Left colon (tissue), 2 donors: ENCODE measurements at regions not wholly inside any gene's neighbourhood (a gene's known extent, or its start where the extent isn't known, plus 50 kb on each side); places are given as distances from the start of the nearest gene placed in this dataset.

Experiments
- ATAC-seq: fragments of 200-7000 bp; cut with Tn5 transposase; one replicate; pipeline ENCODE4 v1.9.1; 2020; ENCODE audit warnings: mild to moderate bottlenecking, moderate library complexity
- DNase-seq, 2 donors: peaks; one replicate each; pipeline ENCODE4 v3.0.0-alpha.2; 2020
- intact Hi-C, 2 donors: fragments of 100-400 bp; cut with DNase I in 1 of 2; cut with micrococcal nuclease in 1 of 2; formaldehyde crosslinking; loops; one replicate each; pipeline versions ENCODE4 v1.11.2 to v1.14.0; 2022; cut with DNase I, micrococcal nuclease
- donor health status: DM: no; HTN: no; CAD: no.
- donor health status: DM: yes; HTN: yes; CAD: no.

DNA sequence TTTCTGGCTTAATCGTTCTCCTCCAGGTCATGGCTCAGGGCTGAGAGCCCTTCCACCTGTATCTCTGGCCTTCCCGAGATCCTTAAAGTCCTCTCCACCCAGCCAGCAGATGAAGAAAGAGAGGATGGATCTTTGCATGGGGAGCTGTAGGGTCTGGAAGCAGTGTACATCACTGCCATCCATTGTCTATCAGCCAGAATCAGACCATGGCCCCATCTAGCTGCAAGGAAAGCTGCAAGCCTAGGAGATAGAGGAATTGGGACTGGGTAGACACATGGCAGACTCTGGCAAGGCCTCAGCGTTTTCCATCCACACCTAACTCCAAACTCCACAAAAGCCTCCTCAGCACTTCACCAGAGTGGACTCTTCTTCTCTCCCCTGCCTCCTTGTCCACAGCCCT, 113.8 kb upstream of the MAFB start:
- DNase-seq (no peak), ATAC-seq (no peak)
- intact Hi-C loops: no loop called here

DNA sequence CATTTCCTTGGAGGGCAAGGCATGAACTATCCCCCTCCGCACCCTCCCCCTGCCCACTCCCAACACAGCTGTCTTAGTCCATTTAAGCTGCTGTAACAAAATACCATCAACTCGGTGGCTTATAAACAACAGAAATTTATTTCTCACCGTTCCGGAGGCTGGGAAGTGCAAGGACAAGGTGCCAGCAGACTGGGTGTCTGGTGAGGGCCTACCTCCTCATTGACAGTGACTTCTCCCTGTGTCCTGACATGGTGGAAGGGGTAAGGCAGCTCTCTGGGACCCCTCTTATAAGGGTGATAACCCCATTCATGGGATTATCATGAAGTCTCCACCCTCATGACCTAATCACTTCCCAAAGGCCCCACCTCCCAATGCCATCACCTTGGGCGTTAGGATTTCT, 114.3 kb upstream of the MAFB start:
- no peak for DNase-seq
- no peak for ATAC-seq
- intact Hi-C loops: no loop called here

DNA sequence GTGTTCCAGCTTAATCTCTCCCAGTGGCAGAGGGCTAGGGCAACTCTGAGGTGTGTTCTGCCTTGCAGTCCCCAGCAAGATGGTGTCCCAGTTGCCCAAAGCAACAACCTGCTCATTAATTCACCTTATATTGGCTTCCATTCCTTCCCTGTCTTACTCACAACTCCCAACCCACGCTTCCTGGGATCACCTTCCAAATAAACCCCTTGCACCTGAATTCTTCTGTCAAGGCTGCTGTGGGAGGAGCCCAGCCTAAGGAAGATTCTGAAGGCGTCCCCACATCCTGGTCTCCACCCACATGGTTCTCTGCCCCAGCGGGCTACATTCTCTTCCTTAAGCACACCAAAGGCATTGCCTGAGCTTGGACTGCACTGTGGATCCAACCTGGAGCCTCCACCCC, 116.6 kb upstream of the MAFB start:
- DNase-seq (no peak), ATAC-seq (no peak)
- intact Hi-C loops: no loop called here

DNA sequence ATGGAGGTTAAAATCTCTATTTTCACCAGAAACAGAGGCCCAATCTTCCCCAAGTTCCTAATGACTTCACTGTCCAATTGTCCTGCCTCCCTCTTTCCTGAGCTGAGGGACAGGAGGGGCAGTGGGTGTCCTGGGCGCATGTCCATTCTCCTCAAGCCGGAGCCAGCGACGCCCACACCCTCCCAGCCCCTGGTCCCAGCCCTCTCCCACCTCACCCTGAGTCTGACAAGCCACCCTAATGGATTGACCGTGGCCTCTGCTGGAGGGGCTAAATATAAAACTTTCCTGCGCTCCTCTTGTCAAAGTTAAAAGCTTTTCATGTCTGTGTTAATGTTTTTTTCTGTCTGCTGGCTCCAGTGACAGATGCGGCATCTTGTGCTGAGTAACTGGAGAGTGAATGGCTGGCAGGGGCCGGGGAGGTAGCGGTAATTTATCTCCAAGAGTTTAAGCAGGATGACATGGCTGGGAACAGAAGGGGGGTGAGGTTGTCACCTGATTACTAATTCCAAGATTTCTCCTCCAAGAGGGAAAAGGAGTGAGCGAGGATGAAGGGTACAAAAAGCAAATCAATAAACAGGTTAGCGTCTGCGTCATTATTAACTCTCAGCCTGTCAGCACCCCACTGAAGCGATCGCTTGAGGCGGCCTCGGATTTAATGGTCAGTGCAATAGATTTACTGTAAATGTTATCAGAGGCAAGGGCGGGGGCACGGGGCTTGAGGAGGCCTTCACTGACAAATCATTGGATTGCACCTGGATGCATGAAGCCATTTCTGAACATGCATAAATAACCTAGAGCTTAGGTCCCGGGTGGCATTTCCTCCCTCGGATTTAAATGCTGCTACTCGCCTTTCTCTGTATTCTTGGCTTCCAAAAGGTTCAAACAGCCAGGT, 118.1 kb upstream of the MAFB start:
- ATAC-seq: no peak
- intact Hi-C loops: no loop called here
- DNase-seq: no peak

DNA sequence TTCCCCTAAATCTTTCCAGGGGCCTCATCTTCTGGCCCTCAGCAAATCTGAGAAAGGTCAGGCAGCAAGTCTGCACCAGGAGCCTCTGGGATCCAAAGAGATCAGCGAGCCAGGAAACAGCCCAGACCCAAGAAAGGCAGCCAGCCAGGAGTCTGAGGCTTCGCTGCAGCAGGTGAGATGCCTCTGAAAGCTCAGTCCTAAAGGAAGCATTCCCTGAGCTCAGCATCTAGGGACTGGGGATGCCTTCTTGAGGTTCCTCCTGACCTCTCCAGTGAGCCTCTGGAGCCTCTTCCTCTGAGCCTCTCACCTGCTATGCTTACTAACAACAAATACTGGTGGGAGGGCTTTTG, 118.8 kb upstream of the MAFB start:
- no peak for ATAC-seq
- intact Hi-C loops: no loop called here
- DNase-seq: no peak

DNA sequence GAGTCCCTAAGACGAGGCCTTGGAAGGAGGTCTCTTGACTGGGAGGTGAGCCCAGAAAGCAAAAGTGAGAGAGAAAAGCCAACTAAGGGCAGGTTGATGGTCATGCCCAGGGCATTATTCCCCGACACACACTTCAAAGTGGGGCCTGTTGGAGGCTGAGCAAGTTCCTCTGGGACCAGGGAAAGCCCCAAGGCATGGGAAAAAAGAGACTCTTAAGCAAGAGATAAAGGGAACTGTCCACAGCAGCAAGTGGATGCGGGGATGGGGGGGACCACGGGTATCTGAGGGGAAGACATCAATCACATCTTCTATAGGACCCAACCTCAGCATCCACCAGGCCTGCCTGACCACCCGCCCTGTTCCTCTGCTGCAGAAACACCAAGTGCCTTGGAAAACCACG, 119.9 kb upstream of the MAFB start:
- no peak for ATAC-seq
- intact Hi-C loops: no loop called here
- no peak for DNase-seq

DNA sequence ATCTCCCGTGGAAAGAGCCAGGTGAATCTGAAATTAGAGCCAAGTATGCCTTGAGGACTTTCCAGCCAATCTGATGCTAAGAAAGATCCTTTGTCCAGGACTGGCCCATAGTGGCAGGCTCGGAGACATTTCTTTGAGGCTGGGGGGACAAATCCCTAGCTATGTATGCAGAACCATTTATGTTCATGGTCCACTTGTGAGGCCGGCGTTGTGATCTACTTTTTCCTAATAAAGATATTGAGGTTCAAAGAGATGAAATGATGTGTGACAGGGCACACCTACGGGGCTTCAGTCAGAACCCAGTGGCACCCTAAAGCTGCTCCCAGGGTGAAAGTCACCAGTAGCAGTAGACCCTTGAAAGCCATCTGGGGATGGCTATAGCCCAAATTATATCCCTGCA, 120.3 kb upstream of the MAFB start:
- ATAC-seq (no peak), DNase-seq (no peak)
- intact Hi-C loops: no loop called here

DNA sequence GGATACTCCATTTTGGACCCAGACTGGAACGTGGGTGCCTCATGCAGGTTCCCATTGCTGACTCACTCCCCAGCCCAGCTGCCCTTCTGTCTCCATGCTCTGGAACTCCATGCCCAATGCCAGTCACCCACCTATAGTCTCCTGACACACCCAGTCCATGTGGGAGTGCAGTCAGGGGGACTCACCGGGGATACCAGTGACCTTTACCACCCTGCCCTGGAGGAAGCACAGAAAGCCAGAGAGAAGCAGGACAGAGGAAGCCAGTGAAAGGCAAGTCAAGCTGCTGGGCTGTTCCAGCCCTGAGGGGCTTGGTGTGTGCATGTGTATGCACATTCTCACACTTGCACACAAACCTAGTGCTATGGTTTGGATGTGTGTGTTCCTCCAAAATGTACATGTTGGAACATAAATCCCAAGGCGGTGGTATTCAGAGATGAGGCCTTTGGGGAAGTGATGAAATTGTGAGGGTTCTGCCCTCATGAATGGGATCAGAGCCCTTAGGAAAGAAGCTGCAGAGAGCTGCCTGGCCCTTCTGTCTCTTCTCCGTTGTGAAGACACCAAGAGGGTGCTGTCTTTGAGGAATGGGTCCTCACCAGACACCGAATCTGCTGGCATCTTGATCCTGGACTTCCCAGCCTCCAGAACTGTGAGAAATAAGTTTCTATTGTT, 121.4 kb upstream of the MAFB start:
- intact Hi-C loops: no loop called here
- no peak for ATAC-seq
- no peak for DNase-seq

DNA sequence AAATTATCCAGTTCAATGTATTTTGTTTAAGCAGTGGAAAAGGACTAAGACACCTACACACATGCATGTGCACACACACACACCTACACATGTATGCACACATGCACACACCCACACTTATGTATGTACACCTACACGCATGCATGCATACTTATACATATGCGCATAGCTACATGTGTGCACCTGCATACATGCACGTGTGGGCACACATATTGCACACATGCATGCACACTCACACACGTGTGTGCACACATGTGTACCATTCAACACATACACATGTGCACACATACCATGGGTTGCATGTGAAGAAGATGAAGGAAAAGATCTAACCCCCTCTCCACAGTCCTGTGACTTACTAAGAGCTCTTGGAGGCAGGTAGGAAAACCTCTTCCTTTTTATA, 122.0 kb upstream of the MAFB start:
- DNase-seq: no peak
- intact Hi-C loops: no loop called here
- ATAC-seq: no peak

DNA sequence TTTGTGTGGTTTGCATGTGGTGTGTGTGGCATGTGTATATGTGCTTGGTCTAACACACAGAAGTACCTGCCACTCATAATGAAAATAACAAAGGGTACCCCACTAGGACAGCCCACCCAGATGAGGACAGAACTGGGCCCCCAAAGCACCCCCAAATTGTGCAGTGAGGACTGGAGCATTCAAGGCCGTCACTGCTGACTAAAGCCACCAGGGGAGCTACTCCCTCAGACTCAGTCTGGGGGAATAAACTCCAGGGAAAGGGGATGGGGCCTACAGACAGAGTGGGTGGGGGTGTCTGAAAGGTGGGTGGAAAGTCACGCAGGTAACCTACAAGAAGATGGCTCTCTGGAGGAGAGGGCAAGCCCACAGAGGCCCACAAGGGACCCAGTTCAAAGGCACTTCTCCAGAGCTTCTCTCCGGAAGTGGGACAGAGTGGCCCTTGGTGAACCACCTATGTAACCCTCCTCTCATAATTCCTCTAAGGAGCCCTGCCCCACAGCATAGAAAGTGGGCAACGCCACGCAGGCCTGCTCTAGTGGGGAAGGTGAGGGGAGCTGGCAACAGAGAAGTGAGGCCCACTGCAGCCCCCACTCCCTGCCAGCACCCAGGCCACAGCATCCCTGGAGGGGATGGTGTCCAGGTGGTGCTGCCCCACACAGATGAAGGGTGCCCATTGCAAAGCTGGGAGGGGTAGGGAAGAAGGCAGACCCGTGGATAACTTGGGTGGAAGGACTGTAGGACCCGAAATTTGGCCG, 122.8 kb upstream of the MAFB start:
- ATAC-seq: no peak
- intact Hi-C loops: no loop called here
- no peak for DNase-seq

DNA sequence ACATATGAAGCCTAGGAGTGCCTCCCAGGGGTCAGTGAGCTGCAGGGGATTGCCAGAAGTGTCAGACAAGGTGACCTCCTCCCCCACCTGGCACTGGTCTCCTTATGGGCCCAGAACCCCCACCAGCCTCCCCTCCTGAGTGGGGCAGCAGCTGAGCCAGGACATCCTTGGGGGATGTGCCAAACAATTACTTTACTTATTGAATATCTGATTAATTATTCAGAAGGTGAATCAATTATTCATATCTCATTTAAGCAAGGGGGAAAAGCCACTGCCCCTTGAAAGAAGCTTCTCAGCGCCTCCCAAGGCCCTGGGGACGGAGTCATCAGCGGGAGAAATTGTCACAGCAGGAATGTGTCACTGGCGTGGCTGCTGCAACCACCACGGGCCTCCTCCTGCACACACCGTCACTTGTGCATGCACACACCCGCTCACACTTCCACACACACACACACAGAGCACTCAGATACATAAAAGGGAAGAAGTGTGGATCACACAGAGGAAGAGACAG, 123.4 kb upstream of the MAFB start:
- intact Hi-C loops: no loop called here
- no peak for ATAC-seq
- no peak for DNase-seq

DNA sequence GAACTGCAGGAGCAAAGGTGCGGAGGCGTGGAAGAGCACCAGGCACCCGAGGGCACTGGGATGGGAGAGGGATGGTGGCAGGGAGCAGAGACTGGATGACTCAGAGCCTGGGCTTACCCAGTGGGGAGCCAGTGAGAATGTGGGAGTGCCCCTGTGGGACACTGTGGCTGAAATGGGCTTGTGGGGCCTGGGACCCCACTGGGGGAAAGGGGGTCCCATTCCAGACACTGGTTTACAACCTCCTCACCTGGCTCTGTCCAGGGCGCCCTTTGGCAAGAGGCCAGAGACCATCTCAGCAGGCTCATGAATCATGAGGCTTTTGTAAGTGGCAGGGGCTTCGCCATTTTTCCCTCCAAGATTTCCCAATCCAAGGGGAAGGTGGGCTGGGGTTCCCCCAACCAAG, 124.0 kb upstream of the MAFB start:
- ATAC-seq (no peak), DNase-seq (no peak)
- intact Hi-C loops: no loop called here

DNA sequence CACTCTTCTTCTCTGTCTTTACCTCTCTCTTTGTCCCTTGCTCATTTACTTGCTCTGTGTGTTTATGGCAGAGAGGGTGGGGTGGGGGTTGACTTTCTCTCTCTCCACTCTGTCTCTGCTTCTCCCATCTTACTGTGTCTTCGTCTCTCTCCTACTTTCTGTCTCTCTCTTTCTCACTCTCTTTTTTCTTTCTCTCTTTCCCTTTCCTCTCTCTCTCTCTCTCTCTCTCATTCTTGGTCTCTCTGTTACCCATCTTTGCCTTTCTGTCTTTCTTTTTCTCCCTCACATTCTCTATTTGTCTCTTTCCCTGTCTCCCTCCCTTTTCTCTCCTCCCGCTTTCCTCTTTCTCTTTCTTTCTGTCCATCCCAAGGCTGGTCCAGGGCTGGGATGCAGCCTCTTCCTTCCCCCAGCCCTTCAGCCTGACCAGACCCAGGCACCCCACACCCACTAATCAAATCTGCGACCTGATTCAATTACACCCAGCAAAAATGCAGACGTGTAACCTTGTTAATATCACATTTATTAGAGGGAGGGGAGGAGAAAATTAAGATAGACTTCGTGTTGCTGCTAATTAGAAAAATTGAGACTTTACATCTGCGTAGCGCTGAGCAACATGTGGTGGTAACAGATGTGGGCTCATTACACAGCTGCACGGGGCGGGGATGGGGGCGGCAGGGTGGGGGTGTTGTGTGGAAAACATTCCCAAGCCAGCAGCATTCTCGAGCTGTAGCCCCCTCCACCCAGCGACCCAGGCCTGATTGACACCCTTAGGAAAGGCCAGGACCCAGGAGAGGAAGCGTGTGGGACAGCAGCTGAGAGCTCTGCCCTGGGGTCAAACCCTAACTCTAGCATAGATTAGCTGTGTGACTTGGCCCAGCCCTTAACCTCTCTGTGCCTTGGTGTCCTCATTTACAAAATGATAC, 124.9 kb upstream of the MAFB start:
- ATAC-seq: no peak
- no peak for DNase-seq
- intact Hi-C loops: no loop called here

DNA sequence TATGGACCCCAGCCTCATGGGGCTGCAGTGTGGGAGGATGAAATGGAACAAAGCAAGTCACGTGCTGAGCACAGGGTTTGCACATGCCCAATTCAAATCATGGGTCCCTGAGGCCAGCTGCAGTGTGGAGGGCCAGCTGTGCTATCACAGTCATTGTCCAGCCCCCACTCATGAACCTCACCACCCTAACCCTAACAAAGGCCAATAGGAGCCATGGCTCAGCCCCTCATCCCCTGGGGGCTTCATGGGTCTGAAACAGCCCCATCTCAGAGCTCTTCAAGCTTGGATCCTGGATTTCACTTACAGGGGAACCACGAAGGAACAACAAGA, 125.6 kb upstream of the MAFB start:
- intact Hi-C loops: no loop called here
- ATAC-seq: no peak
- DNase-seq: no peak

DNA sequence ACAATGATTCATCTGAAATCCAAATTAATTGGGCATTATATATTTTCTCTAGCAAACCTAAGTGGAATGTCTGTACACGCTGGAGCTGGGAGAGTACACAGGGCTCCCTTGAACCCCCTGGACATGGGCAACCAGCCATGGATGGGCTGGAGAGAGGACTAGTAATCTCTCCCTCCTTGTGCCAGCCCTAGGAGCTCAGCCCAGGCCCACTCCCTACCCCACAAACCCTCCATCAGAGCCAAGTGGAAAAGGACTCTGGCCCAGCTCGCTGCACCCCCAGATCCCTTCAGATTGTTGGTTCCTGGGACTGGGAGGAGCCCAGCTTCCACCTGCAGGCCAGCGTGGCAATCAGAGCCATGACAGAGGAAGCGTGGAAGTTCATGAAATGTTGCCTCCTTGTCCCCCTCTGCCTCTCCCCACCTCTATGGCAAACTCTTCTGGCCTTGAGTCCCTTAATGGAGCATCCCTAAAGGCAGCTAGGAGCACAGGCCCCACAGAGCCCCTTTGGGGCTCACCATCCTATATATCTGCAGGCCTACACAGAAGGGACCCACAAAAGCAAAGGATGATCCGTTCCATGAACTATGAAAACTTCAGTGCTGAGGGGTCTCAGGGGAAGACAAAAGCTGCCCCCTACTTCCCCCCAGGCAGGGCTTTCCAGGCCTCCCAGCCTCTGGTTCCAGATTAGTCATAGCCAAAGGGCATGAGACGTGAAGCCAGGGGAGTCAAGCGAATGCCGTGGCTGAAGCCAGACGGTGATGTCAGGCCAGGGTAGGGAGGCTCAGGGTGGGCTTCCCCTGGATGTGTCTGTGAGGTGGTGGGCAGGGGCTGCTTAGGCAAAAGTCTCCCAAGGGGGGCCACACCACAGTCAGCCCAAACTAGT, 126.4 kb upstream of the MAFB start:
- ATAC-seq: no peak
- intact Hi-C loops: no loop called here
- DNase-seq: no peak

DNA sequence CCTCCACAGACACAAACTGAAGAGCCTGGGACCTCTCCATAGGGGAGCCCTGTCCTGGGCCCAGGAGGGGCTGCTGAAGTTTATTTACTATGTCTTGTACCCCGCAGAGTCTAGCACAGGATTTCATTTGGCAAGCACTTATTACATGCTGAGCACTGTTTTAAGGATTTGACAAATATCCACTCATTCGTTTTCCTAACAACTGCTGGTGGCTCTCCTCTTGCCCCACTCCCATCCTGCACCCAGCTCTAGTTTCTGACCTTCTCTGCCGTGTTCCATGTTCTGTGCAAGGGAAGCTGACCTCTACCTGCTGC, 127.0 kb upstream of the MAFB start:
- no peak for DNase-seq
- no peak for ATAC-seq
- intact Hi-C loops: no loop called here

DNA sequence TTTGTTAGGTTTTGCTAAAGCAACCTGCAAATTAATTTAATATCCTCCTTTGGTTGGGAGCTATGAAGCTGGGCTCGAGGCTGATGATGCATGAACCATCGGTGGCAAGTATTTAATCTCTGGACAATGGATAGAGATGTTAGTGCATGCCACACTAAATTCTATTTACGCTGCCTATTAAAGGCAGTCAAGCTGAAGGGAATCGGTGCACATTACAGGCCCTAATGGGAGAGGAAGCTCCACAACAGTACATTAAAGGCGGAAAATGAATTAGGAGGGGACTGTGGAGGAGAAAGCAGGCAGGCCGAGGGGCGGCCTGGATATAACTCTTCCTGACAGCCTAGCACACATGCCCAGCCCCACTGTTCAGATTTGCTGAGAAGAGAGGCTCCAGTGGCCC, 132.4 kb upstream of the MAFB start:
- intact Hi-C loops: no loop called here
- ATAC-seq: no peak
- DNase-seq: no peak

DNA sequence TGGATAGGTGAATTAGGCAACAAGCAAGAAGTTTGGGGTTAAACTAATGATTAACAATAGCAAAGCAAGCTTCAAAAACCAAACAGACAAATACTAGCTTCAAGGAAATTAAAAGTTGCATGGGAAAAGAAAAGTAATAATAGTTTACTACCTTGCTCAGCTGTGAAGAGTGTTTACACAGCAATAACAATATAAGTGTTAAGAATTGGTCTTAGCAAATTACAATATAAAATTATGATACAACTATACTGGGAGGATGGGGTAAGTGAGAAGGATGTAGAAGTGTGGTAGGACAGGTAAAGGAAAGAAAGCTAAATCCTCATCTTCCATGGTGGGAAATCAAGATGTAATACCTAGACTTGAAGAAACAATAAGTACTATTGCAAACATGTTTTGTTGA, 137.7 kb upstream of the MAFB start:
- peak; percentile 97 for ATAC-seq
- DNase-seq: no peak

More for the DNA sequence above, 137.7 kb upstream of the MAFB start:
- intact Hi-C loops: no loop called here
